Spleen (tissue), 11 donors: ENCODE measurements at regions not wholly inside any gene's neighbourhood (a gene's known extent, or its start where the extent isn't known, plus 50 kb on each side); places are given as distances from the start of the nearest gene placed in this dataset.

Source experiments
- DNase-seq: peaks from one replicate; pipeline ENCODE4 v3.0.0-alpha.2; 2020
- H3K27ac ChIP-seq, 8 donors: fragments of 200-600 bp; sonication (generic) in 7 of 8; 1 replicate in 4 of 8; 2 replicates in 4 of 8; pipeline versions ENCODE4 v1.5.0 to v1.8.0; 2016 to 2021; ENCODE audit warnings: inconsistent platforms in 4 of 8, mild to moderate bottlenecking in 4 of 8, moderate library complexity in 1 of 8
- H3K27me3 ChIP-seq, 7 donors: fragments of 200-600 bp; sonication (generic) in 6 of 7; replicated peaks in 1 of 7; 1 replicate in 4 of 7; 2 replicates in 3 of 7; pipeline versions ENCODE4 v1.5.0 to v1.8.0; 2016 to 2021; ENCODE audit warnings: inconsistent platforms in 3 of 7, mild to moderate bottlenecking in 1 of 7
- H3K36me3 ChIP-seq, 6 donors: fragments of 200-600 bp; sonication (generic) in 5 of 6; 1 replicate in 4 of 6; 2 replicates in 2 of 6; pipeline versions ENCODE4 v1.5.0 to v1.8.0; 2016 to 2021; ENCODE audit warnings: inconsistent platforms in 2 of 6
- H3K4me1 ChIP-seq, 6 donors: fragments of 200-600 bp; sonication (generic) in 5 of 6; 1 replicate in 3 of 6; 2 replicates in 3 of 6; pipeline versions ENCODE4 v1.5.0 to v1.8.0; 2016 to 2021; ENCODE audit warnings: inconsistent platforms in 3 of 6
- H3K4me3 ChIP-seq, 8 donors: fragments of 200-600 bp; sonication (generic) in 7 of 8; 1 replicate in 4 of 8; 2 replicates in 4 of 8; pipeline versions ENCODE4 v1.5.0 to v1.8.0; 2016 to 2021; ENCODE audit warnings: inconsistent platforms in 4 of 8, mild to moderate bottlenecking in 4 of 8, moderate library complexity in 2 of 8
- H3K9me3 ChIP-seq, 8 donors: fragments of 200-600 bp; sonication (generic) in 7 of 8; 1 replicate in 4 of 8; 2 replicates in 4 of 8; pipeline versions ENCODE4 v1.5.0 to v1.8.0; 2016 to 2021; ENCODE audit warnings: inconsistent platforms in 4 of 8
- POLR2A ChIP-seq, 3 donors: fragments of 450-650 bp; IDR thresholded peaks; one replicate each; pipeline ENCODE4 v1.5.1; 2017; ENCODE audit warnings: antibody characterized with exemption in 3 of 3, mild to moderate bottlenecking in 1 of 3
- POLR2AphosphoS5 ChIP-seq, 3 donors: sonication (generic); formaldehyde crosslinking; IDR thresholded peaks; one replicate each; pipeline ENCODE4 v1.5.1; 2017; ENCODE audit warnings: antibody characterized with exemption in 3 of 3
- WGBS, 5 donors: extraction: QIAGEN DNeasy Blood & Tissue Kit in 3 of 5; methylation state at CpG; one replicate each; pipeline versions ENCODE4 v1.1.5 to v1.1.7; 2013 to 2018; 5-methylcytosine and 5-hydroxymethylcytosine counted together
- intact Hi-C: fragments of 100-400 bp; cut with DNase I; formaldehyde crosslinking; loops from one replicate; pipeline ENCODE4 v1.15.0; 2023; ENCODE audit warnings: low total_unique reads
- TF ChIP-seq, protein P1 (sequence below), 11 experiments: fragments of 200-600 bp in 7 of 11; fragments of 450-650 bp in 4 of 11; sonication (generic) in 4 of 11; IDR thresholded peaks in 8 of 11; conservative IDR thresholded peaks in 3 of 11; 1 replicate in 7 of 11; 2 replicates in 4 of 11; pipeline versions ENCODE4 v1.4.0 to v1.8.0; 2016 to 2021; ENCODE audit warnings: antibody characterized with exemption in 11 of 11, inconsistent platforms in 4 of 11, mild to moderate bottlenecking in 1 of 11
- donor health status: healthy with polysubstance abuse.
- donor health status: DM: no; HTN: no; CAD: no; lungs with moderate emphysema.
- donor health status: DM: no; HTN: no; CAD: no.
- donor health status: Bipolar disorder and iron deficiency.
- donor health status: healthy.
- donor health status: DM: no; HTN: no; CAD: no.
- donor health status: DM: yes; HTN: yes; CAD: no.

GRCh38 chr3:168747697-168748096, 652.0 kb upstream of the GOLIM4 start:
- Histone ChIP-seq H3K27me3 (no peaks in the 10 kb centered on the region), H3K36me3 (no peaks in the 10 kb centered on the region), H3K27ac (no peak overlapping the region), H3K4me1 (no peaks in the 10 kb centered on the region), H3K9me3 (peaks cover 0 to 13% (median 4%) of the 10 kb centered on the region in 8 donors), H3K4me3 (no peak overlapping the region)
- TF ChIP-seq, protein P1, sequence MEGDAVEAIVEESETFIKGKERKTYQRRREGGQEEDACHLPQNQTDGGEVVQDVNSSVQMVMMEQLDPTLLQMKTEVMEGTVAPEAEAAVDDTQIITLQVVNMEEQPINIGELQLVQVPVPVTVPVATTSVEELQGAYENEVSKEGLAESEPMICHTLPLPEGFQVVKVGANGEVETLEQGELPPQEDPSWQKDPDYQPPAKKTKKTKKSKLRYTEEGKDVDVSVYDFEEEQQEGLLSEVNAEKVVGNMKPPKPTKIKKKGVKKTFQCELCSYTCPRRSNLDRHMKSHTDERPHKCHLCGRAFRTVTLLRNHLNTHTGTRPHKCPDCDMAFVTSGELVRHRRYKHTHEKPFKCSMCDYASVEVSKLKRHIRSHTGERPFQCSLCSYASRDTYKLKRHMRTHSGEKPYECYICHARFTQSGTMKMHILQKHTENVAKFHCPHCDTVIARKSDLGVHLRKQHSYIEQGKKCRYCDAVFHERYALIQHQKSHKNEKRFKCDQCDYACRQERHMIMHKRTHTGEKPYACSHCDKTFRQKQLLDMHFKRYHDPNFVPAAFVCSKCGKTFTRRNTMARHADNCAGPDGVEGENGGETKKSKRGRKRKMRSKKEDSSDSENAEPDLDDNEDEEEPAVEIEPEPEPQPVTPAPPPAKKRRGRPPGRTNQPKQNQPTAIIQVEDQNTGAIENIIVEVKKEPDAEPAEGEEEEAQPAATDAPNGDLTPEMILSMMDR (IDR thresholded peaks at IDR 0.05 in 8 of 11, conservative IDR thresholded peaks at IDR 0.05 in 3 of 11) = no peak
- TF ChIP-seq POLR2AphosphoS5 (IDR thresholded peaks at IDR 0.05) (no peak), POLR2A (IDR thresholded peaks at IDR 0.05) (no peak)
- 73 to 85% (median 78%) methylated on average over 3 of the region's 3 CpGs for WGBS, 5 donors
- DNase-seq = no peak
- intact Hi-C loops = no loop called here

DNA sequence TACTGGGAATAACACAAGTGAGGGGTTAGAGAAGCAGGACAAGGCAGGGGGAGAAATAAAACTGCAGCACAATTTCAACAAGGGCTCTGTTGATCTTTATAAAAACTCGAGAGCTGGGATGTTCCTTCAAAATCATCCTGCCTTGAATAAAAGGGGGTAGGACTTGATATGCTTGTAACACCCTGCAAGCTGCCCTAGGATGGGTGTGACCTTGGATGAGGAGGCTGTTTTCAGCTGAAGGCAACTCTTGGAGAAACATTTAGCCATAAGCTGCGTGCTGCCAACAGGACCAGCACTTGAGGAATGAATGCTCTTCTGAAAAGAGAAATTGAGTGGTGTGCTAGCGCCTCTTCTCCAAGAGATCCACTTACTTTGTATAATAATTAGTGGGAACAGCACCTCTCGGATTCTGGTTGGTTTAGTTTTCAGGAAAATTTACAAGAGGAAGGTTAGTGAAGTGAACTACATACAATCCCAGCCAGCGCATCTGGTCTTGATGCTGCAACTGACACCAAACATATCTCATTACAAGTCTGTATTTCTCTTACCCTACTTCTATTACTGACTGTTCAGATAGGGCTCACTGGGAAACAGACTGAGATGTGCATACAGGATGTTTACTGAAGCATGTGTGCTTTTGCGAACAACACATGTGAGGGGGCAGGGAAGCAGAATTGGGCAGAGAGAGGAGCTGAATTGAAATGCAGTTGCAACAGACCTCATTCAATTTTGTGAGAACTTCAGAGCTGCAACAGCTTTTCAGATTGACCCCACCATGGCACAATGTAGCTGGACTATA, 643.0 kb upstream of the GOLIM4 start:
- peaks cover 0 to 17% (median 14%) of the 10 kb centered on the region in 8 donors for H3K9me3 ChIP-seq
- no peak for DNase-seq
- no peaks in the 10 kb centered on the region for H3K27me3 ChIP-seq
- H3K36me3 ChIP-seq = no peaks in the 10 kb centered on the region
- intact Hi-C loops = no loop called here
- TF ChIP-seq POLR2A (IDR thresholded peaks at IDR 0.05) (no peak), POLR2AphosphoS5 (IDR thresholded peaks at IDR 0.05) (no peak)
- TF ChIP-seq, protein P1 (IDR thresholded peaks at IDR 0.05 in 8 of 11, conservative IDR thresholded peaks at IDR 0.05 in 3 of 11) = no peak
- no peaks in the 10 kb centered on the region for H3K4me1 ChIP-seq
- H3K27ac ChIP-seq = no peak overlapping the region
- 78 to 90% (median 84%) methylated on average over 6 of the region's 6 CpGs for WGBS, 5 donors
- no peak overlapping the region for H3K4me3 ChIP-seq

DNA sequence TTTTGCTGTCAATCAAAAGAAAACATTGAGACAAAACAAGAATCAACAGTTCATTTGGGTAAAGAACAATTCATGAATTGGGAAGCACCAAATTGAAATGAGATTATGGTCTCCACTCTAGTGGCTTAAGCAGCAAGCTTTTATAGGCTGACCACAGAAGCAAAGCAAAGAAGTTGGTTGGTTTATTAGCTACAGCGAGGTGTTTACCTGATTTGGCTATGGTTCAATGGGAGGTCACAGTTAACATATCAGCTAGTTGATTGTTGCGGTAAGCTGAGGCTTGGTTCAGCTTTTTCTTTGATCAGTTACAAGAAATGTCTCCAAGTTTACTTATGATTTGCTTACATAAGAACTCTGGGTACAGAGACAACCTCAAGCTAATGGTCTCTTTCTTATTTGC, 640.5 kb upstream of the GOLIM4 start:
- no peak overlapping the region for H3K4me3 ChIP-seq
- intact Hi-C loops = no loop called here
- WGBS, 5 donors = 79 to 86% (median 85%) methylated on average over 2 of the region's 2 CpGs
- H3K4me1 ChIP-seq = no peaks in the 10 kb centered on the region
- H3K9me3 ChIP-seq = peaks cover 0 to 25% (median 16%) of the 10 kb centered on the region in 8 donors
- H3K27me3 ChIP-seq = no peaks in the 10 kb centered on the region
- no peak for DNase-seq
- no peak overlapping the region for H3K27ac ChIP-seq
- TF ChIP-seq, protein P1 (IDR thresholded peaks at IDR 0.05 in 8 of 11, conservative IDR thresholded peaks at IDR 0.05 in 3 of 11) = no peak
- TF ChIP-seq POLR2A (IDR thresholded peaks at IDR 0.05) (no peak), POLR2AphosphoS5 (IDR thresholded peaks at IDR 0.05) (no peak)
- no peaks in the 10 kb centered on the region for H3K36me3 ChIP-seq

DNA sequence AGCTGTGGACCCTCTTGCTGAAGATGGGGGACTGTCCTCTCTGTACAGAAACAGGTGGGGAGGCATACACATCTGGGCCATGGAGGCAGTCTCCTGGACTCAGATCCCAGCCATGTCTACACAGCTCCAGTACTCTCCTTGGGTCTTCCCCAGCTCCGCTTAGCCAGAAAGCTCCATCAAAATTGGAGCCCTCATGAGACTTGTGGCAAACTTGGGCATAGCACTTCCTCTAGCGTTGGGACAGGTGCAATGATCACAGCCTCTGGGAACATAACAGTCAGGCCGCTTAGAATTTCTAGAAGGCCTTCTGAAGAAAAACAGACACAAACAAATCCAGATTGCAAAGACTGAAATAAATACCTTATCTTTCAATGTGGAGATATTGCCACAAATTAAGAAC, 634.3 kb upstream of the GOLIM4 start:
- no peaks in the 10 kb centered on the region for H3K27me3 ChIP-seq
- H3K4me1 ChIP-seq = no peaks in the 10 kb centered on the region
- DNase-seq = no peak
- TF ChIP-seq, protein P1 (IDR thresholded peaks at IDR 0.05 in 8 of 11, conservative IDR thresholded peaks at IDR 0.05 in 3 of 11) = no peak
- no peak for TF ChIP-seq POLR2A (IDR thresholded peaks at IDR 0.05)
- TF ChIP-seq POLR2AphosphoS5 (IDR thresholded peaks at IDR 0.05) = no peak
- H3K4me3 ChIP-seq = no peak overlapping the region
- H3K36me3 ChIP-seq = no peaks in the 10 kb centered on the region
- WGBS, 5 donors = 61 to 90% (median 78%) methylated on average over 3 of the region's 3 CpGs
- H3K27ac ChIP-seq = no peak overlapping the region
- peaks cover 0 to 30% (median 15%) of the 10 kb centered on the region in 8 donors for H3K9me3 ChIP-seq
- intact Hi-C loops = no loop called here
